ENCODE measurements at regions not wholly inside any gene's neighbourhood (a gene's known extent, or its start where the extent isn't known, plus 50 kb on each side); places are given as distances from the start of the nearest gene placed in this dataset.

- DNase-seq (ENCODE audit: low read depth), result no peak
- no peak for TF ChIP-seq CTCF (IDR thresholded peaks at IDR 0.05; ENCODE audit: insufficient read depth, low read length, severe bottlenecking)
- no peak for FAIRE-seq
- Histone ChIP-seq H3K27me3 (ENCODE audit: control insufficient read depth, insufficient read depth, low read length) (no peaks in the 10 kb centered on the region), H3K4me3 (ENCODE audit: low read depth, low read length) (no peak overlapping the region), H3K36me3 (ENCODE audit: control insufficient read depth, insufficient read depth, low read length) (no peaks in the 10 kb centered on the region)
Measured at GRCh38 chr1:71157715-71158114, 76.9 kb upstream of the ZRANB2 start.

- no peak for FAIRE-seq
Measured at GRCh38 chr1:71157151-71157550, 76.3 kb upstream of the ZRANB2 start.

GRCh38 chr1:71156590-71156989, 75.8 kb upstream of the ZRANB2 start:
- no peak overlapping the region for H3K4me3 ChIP-seq (ENCODE audit: low read depth, low read length)
- FAIRE-seq (no peak), DNase-seq (ENCODE audit: low read depth) (no peak)
- no peak for TF ChIP-seq CTCF (IDR thresholded peaks at IDR 0.05; ENCODE audit: insufficient read depth, low read length, severe bottlenecking)
- H3K36me3 ChIP-seq (ENCODE audit: control insufficient read depth, insufficient read depth, low read length), result no peaks in the 10 kb centered on the region
- H3K27me3 ChIP-seq (ENCODE audit: control insufficient read depth, insufficient read depth, low read length), result no peaks in the 10 kb centered on the region

More at GRCh38 chr1:71157151-71157550, 76.3 kb upstream of the ZRANB2 start:
- Histone ChIP-seq H3K36me3 (ENCODE audit: control insufficient read depth, insufficient read depth, low read length) (no peaks in the 10 kb centered on the region), H3K27me3 (ENCODE audit: control insufficient read depth, insufficient read depth, low read length) (no peaks in the 10 kb centered on the region), H3K4me3 (ENCODE audit: low read depth, low read length) (no peak overlapping the region)
- DNase-seq (ENCODE audit: low read depth), result peak; percentile 28
- TF ChIP-seq CTCF (IDR thresholded peaks at IDR 0.05; ENCODE audit: insufficient read depth, low read length, severe bottlenecking), result no peak

GRCh38 chr1:71154429-71154828, 73.6 kb upstream of the ZRANB2 start:
- no peak for TF ChIP-seq CTCF (IDR thresholded peaks at IDR 0.05; ENCODE audit: insufficient read depth, low read length, severe bottlenecking)
- Histone ChIP-seq H3K36me3 (ENCODE audit: control insufficient read depth, insufficient read depth, low read length) (no peaks in the 10 kb centered on the region), H3K27me3 (ENCODE audit: control insufficient read depth, insufficient read depth, low read length) (no peaks in the 10 kb centered on the region), H3K4me3 (ENCODE audit: low read depth, low read length) (no peak overlapping the region)
- FAIRE-seq (no peak), DNase-seq (ENCODE audit: low read depth) (no peak)

DNA sequence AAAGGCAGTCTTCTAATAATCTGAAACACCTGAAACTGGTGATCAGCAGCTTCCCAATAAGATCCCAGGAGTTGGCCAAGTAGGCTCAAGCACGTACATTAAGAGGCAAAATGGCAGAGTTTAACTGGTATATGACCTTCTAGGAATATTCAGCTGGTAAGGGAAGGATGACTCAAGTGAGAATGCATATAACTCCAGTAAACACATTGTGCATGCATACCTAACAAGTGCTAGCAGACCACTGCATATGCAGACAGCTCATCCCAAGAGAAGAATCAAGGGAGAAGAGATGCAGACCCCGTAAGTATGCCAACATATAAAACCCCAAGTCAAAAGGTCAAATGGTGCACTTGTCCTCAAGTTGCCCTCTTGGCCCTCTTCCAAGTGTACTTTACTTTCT, 73.0 kb upstream of the ZRANB2 start:
- H3K27me3 ChIP-seq (ENCODE audit: control insufficient read depth, insufficient read depth, low read length), result no peaks in the 10 kb centered on the region
- no peak for FAIRE-seq
- no peak overlapping the region for H3K4me3 ChIP-seq (ENCODE audit: low read depth, low read length)
- no peak for DNase-seq (ENCODE audit: low read depth)
- TF ChIP-seq CTCF (IDR thresholded peaks at IDR 0.05; ENCODE audit: insufficient read depth, low read length, severe bottlenecking), result no peak
- H3K36me3 ChIP-seq (ENCODE audit: control insufficient read depth, insufficient read depth, low read length), result no peaks in the 10 kb centered on the region

DNA sequence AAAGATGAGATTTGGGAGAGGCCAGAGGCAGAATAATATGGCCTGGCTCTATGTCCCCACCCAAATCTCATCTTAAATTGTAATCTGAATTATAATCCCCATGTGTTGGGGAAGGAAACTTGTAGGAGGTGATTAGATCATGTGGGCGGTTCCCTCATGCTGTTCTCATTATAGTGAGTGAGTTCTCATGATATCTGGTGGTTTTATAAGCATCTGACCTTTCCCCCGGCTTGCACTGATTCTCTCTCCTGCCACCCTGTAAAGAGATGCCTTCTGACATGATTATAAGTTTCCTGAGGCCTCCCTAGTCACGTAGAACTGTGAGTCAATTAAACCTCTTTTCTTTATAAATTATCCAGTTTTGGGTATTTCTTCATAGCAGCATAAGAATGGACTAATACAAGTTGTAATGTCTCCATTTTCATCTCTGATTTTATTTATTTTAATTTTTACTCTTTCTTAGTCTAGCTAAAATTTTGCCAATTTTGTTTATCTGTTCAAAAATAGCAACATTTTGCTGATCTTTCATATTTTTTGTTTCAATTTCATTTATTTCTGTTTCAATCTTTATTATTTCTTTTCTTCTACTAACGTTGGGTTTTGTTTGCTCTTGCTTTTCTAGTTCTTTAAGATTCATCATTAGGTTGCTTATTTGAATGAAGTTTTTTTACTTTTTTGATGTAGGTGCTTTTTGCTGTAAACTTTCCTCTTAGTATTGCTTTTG, 67.0 kb upstream of the ZRANB2 start:
- no peak for TF ChIP-seq CTCF (IDR thresholded peaks at IDR 0.05; ENCODE audit: insufficient read depth, low read length, severe bottlenecking)
- FAIRE-seq (no peak), DNase-seq (ENCODE audit: low read depth) (no peak)
- no peaks in the 10 kb centered on the region for H3K27me3 ChIP-seq (ENCODE audit: control insufficient read depth, insufficient read depth, low read length)
- no peak overlapping the region for H3K4me3 ChIP-seq (ENCODE audit: low read depth, low read length)
- H3K36me3 ChIP-seq (ENCODE audit: control insufficient read depth, insufficient read depth, low read length), result no peaks in the 10 kb centered on the region
